H1 (cell line): ENCODE measurements at regions not wholly inside any gene's neighbourhood (a gene's known extent, or its start where the extent isn't known, plus 50 kb on each side); places are given as distances from the start of the nearest gene placed in this dataset.

Experiments
- CTCF ChIA-PET: fragments of 300-600 bp; sonication (Branson Sonifier 250); formaldehyde crosslinking; loops from one replicate; lab custom pipeline; 2021; ENCODE audit not compliant: partially characterized antibody; lab: Charles Lee
- POLR2A ChIA-PET: fragments of 300-600 bp; sonication (Branson Sonifier 250); formaldehyde crosslinking; loops from one replicate; lab custom pipeline; 2021; ENCODE audit warnings: inconsistent platforms; ENCODE audit not compliant: partially characterized antibody; lab: Charles Lee
- DNase-seq, 2 experiments: peaks; one replicate each; pipeline versions ENCODE4 v3.0.0 to v3.0.0-alpha.2; 2010 to 2022; ENCODE audit warnings: low spot score in 2 of 2, low read depth in 1 of 2, mixed read lengths in 1 of 2
- FAIRE-seq: peaks from 2 replicates; lab custom pipeline; 2011; peaks lifted over from hg19 to GRCh38; lab: Jason Lieb, UNC
- H2AFZ ChIP-seq: 2 replicates; pipeline ENCODE4 v1.8.1; 2012; ENCODE audit warnings: low read length, inconsistent platforms
- H2AK5ac ChIP-seq: 2 replicates; pipeline ENCODE4 v1.6.1; 2013; ENCODE audit warnings: low read depth, low read length
- H2BK120ac ChIP-seq: replicated peaks from 2 replicates; pipeline ENCODE3; 2013; ENCODE audit warnings: low read depth, low read length, inconsistent platforms
- H2BK12ac ChIP-seq: 2 replicates; pipeline ENCODE4 v1.6.1; 2013; ENCODE audit warnings: low read depth, low read length
- H2BK15ac ChIP-seq: 2 replicates; pipeline ENCODE4 v1.6.1; 2013; ENCODE audit warnings: low read length
- H2BK20ac ChIP-seq: 2 replicates; pipeline ENCODE4 v1.6.1; 2013; ENCODE audit warnings: low read length
- H2BK5ac ChIP-seq: 2 replicates; pipeline ENCODE4 v1.6.1; 2013; ENCODE audit warnings: low read depth, low read length
- H3K14ac ChIP-seq: 2 replicates; pipeline ENCODE4 v1.6.1; 2013; ENCODE audit warnings: inconsistent platforms; ENCODE audit not compliant: insufficient read length
- H3K18ac ChIP-seq: 2 replicates; pipeline ENCODE4 v1.6.1; 2013; ENCODE audit warnings: low read length; ENCODE audit errors: extremely low read depth
- H3K23ac ChIP-seq: 2 replicates; pipeline ENCODE4 v1.6.1; 2013; ENCODE audit warnings: inconsistent platforms; ENCODE audit not compliant: insufficient read length
- H3K23me2 ChIP-seq: 2 replicates; pipeline ENCODE4 v1.6.1; 2013; ENCODE audit warnings: low read depth, low read length
- H3K27ac ChIP-seq: 2 replicates; pipeline ENCODE4 v1.6.1; 2011; ENCODE audit warnings: low read depth, low read length, inconsistent platforms
- H3K27me3 ChIP-seq, 4 experiments: replicated peaks in 1 of 4; 1 replicate in 1 of 4; 2 replicates in 3 of 4; pipeline versions ENCODE4 v1.6.1 to v1.8.1; 2011 to 2013; ENCODE audit warnings: low read length in 3 of 4, mild to moderate bottlenecking in 3 of 4, inconsistent platforms in 2 of 4, mixed read lengths in 2 of 4, moderate library complexity in 1 of 4; ENCODE audit not compliant: control insufficient read depth in 3 of 4, insufficient read depth in 3 of 4; ENCODE audit errors: extremely low read depth in 1 of 4
- H3K36me3 ChIP-seq, 4 experiments: 2 replicates each; pipeline versions ENCODE4 v1.6.1 to v1.8.1; 2011 to 2013; ENCODE audit warnings: mild to moderate bottlenecking in 4 of 4, low read length in 3 of 4, moderate library complexity in 2 of 4, control low read depth in 1 of 4, inconsistent platforms in 1 of 4; ENCODE audit not compliant: insufficient read depth in 4 of 4, control insufficient read depth in 2 of 4
- H3K4ac ChIP-seq: replicated peaks from 2 replicates; pipeline ENCODE3; 2013; ENCODE audit warnings: low read length, low read depth, mixed read lengths, inconsistent platforms; ENCODE audit not compliant: insufficient read length
- H3K4me1 ChIP-seq, 4 experiments: replicated peaks in 1 of 4; 1 replicate in 1 of 4; 2 replicates in 3 of 4; pipeline versions ENCODE4 v1.6.1 to v1.8.1; 2011 to 2013; ENCODE audit warnings: low read length in 3 of 4, inconsistent platforms in 2 of 4, mixed read lengths in 1 of 4; ENCODE audit not compliant: insufficient read depth in 4 of 4, control insufficient read depth in 3 of 4
- H3K4me2 ChIP-seq, 2 experiments: 2 replicates each; pipeline versions ENCODE4 v1.6.1 to v1.8.1; 2011 to 2013; ENCODE audit warnings: low read depth in 2 of 2, low read length in 2 of 2, control low read depth in 1 of 2, inconsistent platforms in 1 of 2, mild to moderate bottlenecking in 1 of 2; ENCODE audit not compliant: insufficient read depth in 1 of 2
- H3K4me3 ChIP-seq, 4 experiments: fragments of 200-600, 300-600 bp in 1 of 4; sonication (generic), shearing (Covaris generic), sonication (Bioruptor Twin) in 1 of 4; 2 replicates each; pipeline versions ENCODE4 v1.5.1 to v1.8.1; 2011 to 2016; ENCODE audit warnings: low read length in 4 of 4, low read depth in 3 of 4, control low read depth in 2 of 4, inconsistent platforms in 2 of 4, mild to moderate bottlenecking in 2 of 4, mixed read lengths in 1 of 4, moderate library complexity in 1 of 4; ENCODE audit not compliant: insufficient read depth in 2 of 4; ENCODE audit errors: extremely low read depth in 1 of 4
- H3K56ac ChIP-seq: replicated peaks from 2 replicates; pipeline ENCODE3; 2013; ENCODE audit warnings: low read depth, mild to moderate bottlenecking, mixed read lengths, low read length, inconsistent platforms; ENCODE audit not compliant: insufficient read length
- H3K79me1 ChIP-seq: 2 replicates; pipeline ENCODE4 v1.6.1; 2013; ENCODE audit warnings: low read depth, low read length, control low read depth
- H3K79me2 ChIP-seq, 2 experiments: 2 replicates each; pipeline versions ENCODE4 v1.6.1 to v1.8.1; 2012 to 2013; ENCODE audit warnings: low read length in 2 of 2, mild to moderate bottlenecking in 2 of 2, inconsistent platforms in 1 of 2; ENCODE audit not compliant: insufficient read depth in 2 of 2, control insufficient read depth in 1 of 2
- H3K9ac ChIP-seq, 4 experiments: replicated peaks in 1 of 4; 1 replicate in 1 of 4; 2 replicates in 3 of 4; pipeline versions ENCODE4 v1.6.1 to v1.8.1; 2011 to 2013; ENCODE audit warnings: low read depth in 3 of 4, low read length in 3 of 4, control low read depth in 2 of 4, mild to moderate bottlenecking in 2 of 4, moderate library complexity in 2 of 4, inconsistent platforms in 1 of 4; ENCODE audit errors: extremely low read depth in 1 of 4
- H3K9me3 ChIP-seq, 2 experiments: 2 replicates each; pipeline versions ENCODE4 v1.6.1 to v1.8.1; 2012 to 2013; ENCODE audit warnings: mild to moderate bottlenecking in 2 of 2, moderate library complexity in 2 of 2, control low read depth in 1 of 2, inconsistent platforms in 1 of 2, low read depth in 1 of 2, low read length in 1 of 2, mixed read lengths in 1 of 2; ENCODE audit not compliant: insufficient read depth in 2 of 2
- H4K20me1 ChIP-seq, 2 experiments: replicated peaks in 1 of 2; 2 replicates each; pipeline versions ENCODE3 to v1.8.1; 2011 to 2013; ENCODE audit warnings: inconsistent platforms in 2 of 2, low read length in 2 of 2, mild to moderate bottlenecking in 1 of 2; ENCODE audit not compliant: insufficient read depth in 2 of 2, control insufficient read depth in 1 of 2
- H4K5ac ChIP-seq: 2 replicates; pipeline ENCODE4 v1.6.1; 2013; ENCODE audit warnings: low read length, low read depth, mixed read lengths, inconsistent platforms; ENCODE audit not compliant: insufficient read length
- H4K8ac ChIP-seq: 2 replicates; pipeline ENCODE4 v1.8.0; 2013; ENCODE audit warnings: mild to moderate bottlenecking, moderate library complexity, low read length, inconsistent platforms; ENCODE audit not compliant: insufficient read depth; ENCODE audit errors: extremely low read depth
- H4K91ac ChIP-seq: replicated peaks from 2 replicates; pipeline ENCODE3; 2013; ENCODE audit warnings: low read length, mixed read lengths, inconsistent platforms; ENCODE audit not compliant: insufficient read length
- CHD1 ChIP-seq: IDR thresholded peaks from 2 replicates; pipeline ENCODE4 v1.6.1; 2012; ENCODE audit warnings: low read depth, low read length, improper control_type of control experiment
- CHD2 ChIP-seq: IDR thresholded peaks from 2 replicates; pipeline ENCODE4 v1.6.1; 2012; ENCODE audit warnings: low read length, improper control_type of control experiment
- CTBP2 ChIP-seq: IDR thresholded peaks from 2 replicates; pipeline ENCODE4 v1.7.0; 2011; ENCODE audit warnings: borderline replicate concordance, mild to moderate bottlenecking, moderate library complexity, mixed read lengths, low read length; ENCODE audit not compliant: insufficient read depth, insufficient read length
- E2F6 ChIP-seq: IDR thresholded peaks from 2 replicates; pipeline ENCODE4 v1.6.1; 2012; ENCODE audit warnings: inconsistent platforms
- HDAC2 ChIP-seq, 2 experiments: fragments of 300-600 bp in 1 of 2; sonication (generic) in 1 of 2; IDR thresholded peaks; 2 replicates each; pipeline ENCODE4 v1.6.1; 2011 to 2012; ENCODE audit warnings: low read depth in 2 of 2, low read length in 2 of 2, mild to moderate bottlenecking in 2 of 2, moderate library complexity in 2 of 2, borderline replicate concordance in 1 of 2, inconsistent platforms in 1 of 2
- HDAC6 ChIP-seq: IDR thresholded peaks from one replicate; pipeline ENCODE4 v1.7.1; 2012; ENCODE audit warnings: low read depth, mild to moderate bottlenecking, inconsistent platforms, low read length, moderate library complexity
- MAX ChIP-seq: IDR thresholded peaks from 2 replicates; pipeline ENCODE4 v1.6.1; 2012; ENCODE audit warnings: inconsistent platforms
- NRF1 ChIP-seq: IDR thresholded peaks from 2 replicates; pipeline ENCODE4 v1.6.1; 2011; ENCODE audit warnings: mild to moderate bottlenecking, low read depth, low read length, improper control_type of control experiment
- POLR2AphosphoS5 ChIP-seq: IDR thresholded peaks from 2 replicates; pipeline ENCODE4 v1.6.1; 2011; ENCODE audit warnings: low read depth, low read length
- RNF2 ChIP-seq: fragments of 200-900, 300-1000 bp; sonication (generic); IDR thresholded peaks from 2 replicates; pipeline ENCODE4 v1.7.1; 2016; ENCODE audit warnings: borderline replicate concordance, low read depth, mild to moderate bottlenecking, antibody characterized with exemption, low read length; ENCODE audit not compliant: poor library complexity, severe bottlenecking; ENCODE audit errors: missing control alignments
- SIN3A ChIP-seq, 2 experiments: IDR thresholded peaks in 1 of 2; conservative IDR thresholded peaks in 1 of 2; 2 replicates each; pipeline ENCODE4 v1.6.1; 2011 to 2012; ENCODE audit warnings: low read length in 2 of 2, improper control_type of control experiment in 1 of 2, low read depth in 1 of 2, mild to moderate bottlenecking in 1 of 2
- SIRT6 ChIP-seq: IDR thresholded peaks from one replicate; pipeline ENCODE4 v1.7.1; 2012; ENCODE audit warnings: low read length, inconsistent platforms
- SRF ChIP-seq: IDR thresholded peaks from 2 replicates; pipeline ENCODE4 v1.6.1; 2011; ENCODE audit warnings: mild to moderate bottlenecking, low read depth, low read length, moderate library complexity
- YY1 ChIP-seq: IDR thresholded peaks from 2 replicates; pipeline ENCODE4 v1.6.1; 2011; ENCODE audit warnings: low read depth, mild to moderate bottlenecking, low read length
- WGBS, 2 experiments: shearing (Covaris generic) in 1 of 2; methylation state at CpG; one replicate each; pipeline versions ENCODE4 v1.1.6 to v1.1.7; 2013 to 2015; ENCODE audit warnings: low lambda C conversion rate in 2 of 2, mixed read lengths in 2 of 2, inconsistent platforms in 1 of 2, low coverage in 1 of 2, missing lambda C conversion rate in 1 of 2; ENCODE audit not compliant: insufficient replicate concordance in 2 of 2, insufficient coverage in 1 of 2, insufficient read length in 1 of 2; ENCODE audit errors: extremely low coverage in 1 of 2, missing lambda C conversion rate in 1 of 2; 5-methylcytosine and 5-hydroxymethylcytosine counted together

DNA sequence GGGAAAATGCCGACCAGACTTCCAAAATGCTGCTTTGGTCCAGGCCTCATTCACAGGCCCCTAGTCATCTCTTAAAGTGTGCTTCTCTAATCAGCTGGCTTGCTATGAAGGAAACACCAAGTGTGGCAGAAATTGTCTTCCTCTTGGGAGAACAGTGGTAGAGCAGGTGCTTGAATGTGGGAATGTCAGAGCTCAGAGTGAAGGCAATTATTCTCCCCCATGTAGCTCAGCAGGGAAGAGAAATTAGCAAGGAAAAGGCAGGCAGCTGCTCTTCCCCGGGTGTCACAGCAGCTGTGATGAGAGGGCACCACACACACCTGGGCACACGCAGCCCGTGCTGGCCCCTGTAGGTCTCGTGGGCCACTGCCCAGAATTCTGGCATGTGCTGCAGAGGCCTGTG lies 358.5 kb downstream of the WDR72 start:
- Histone ChIP-seq H2AK5ac (no peak overlapping the region), H4K91ac (no peak overlapping the region), H2AFZ (no peak overlapping the region), H3K79me1 (no peaks in the 10 kb centered on the region), H2BK120ac (no peak overlapping the region), H3K27me3 (no peaks in the 10 kb centered on the region), H4K5ac (no peak overlapping the region), H3K79me2 (no peaks in the 10 kb centered on the region), H4K8ac (no peak overlapping the region), H3K4me2 (no peak overlapping the region), H3K4me1 (0 out of 7 replicates have a peak, but pooled peaks cover 0 to 3% (median 0%) of the 10 kb centered on the region in 4 experiments), H3K14ac (no peak overlapping the region), H2BK5ac (no peak overlapping the region), H3K18ac (no peak overlapping the region), H3K56ac (no peak overlapping the region), H2BK12ac (no peak overlapping the region), H3K4ac (no peak overlapping the region), H3K27ac (no peak overlapping the region), H3K36me3 (no peaks in the 10 kb centered on the region), H3K23ac (no peak overlapping the region), H3K9me3 (no peaks in the 10 kb centered on the region), H4K20me1 (no peaks in the 10 kb centered on the region), H2BK15ac (no peak overlapping the region), H3K9ac (no peak overlapping the region), H3K23me2 (no peaks in the 10 kb centered on the region), H3K4me3 (no peak overlapping the region), H2BK20ac (no peak overlapping the region)
- ChIA-PET POLR2A (no interaction called here), CTCF (interaction anchor here (1.3 kb wide), 1 partner anchor 94 kb away, joined by 3 read pairs; no protein-coding TSS in a partner anchor)
- FAIRE-seq, result no peak
- WGBS, 2 experiments, result 91% methylated on average over 5 of the region's 5 CpGs; no CpG with 5 or more reads in 1 of the 2 experiments
- no peak for DNase-seq
- TF ChIP-seq HDAC2 (IDR thresholded peaks at IDR 0.05; ENCODE audit: borderline replicate concordance in 1 of 2, low read depth in 2 of 2, low read length in 2 of 2) (no peak), CHD2 (no peak), CHD1 (no peak), MAX (no peak), POLR2AphosphoS5 (no peak), RNF2 (no peak), HDAC6 (no peak), SIN3A (conservative IDR thresholded peaks at IDR 0.05 in 1 of 2, IDR thresholded peaks at IDR 0.05 in 1 of 2; ENCODE audit: low read depth in 1 of 2, low read length in 2 of 2) (no peak), SIRT6 (no peak), YY1 (no peak), CTBP2 (no peak), NRF1 (no peak), SRF (no peak), E2F6 (no peak)
